ENCODE measurements at regions not wholly inside any gene's neighbourhood (a gene's known extent, or its start where the extent isn't known, plus 50 kb on each side); places are given as distances from the start of the nearest gene placed in this dataset.

- Histone ChIP-seq H3K36me3 (no peaks in the 10 kb centered on the region), H3K4me3 (no peak overlapping the region)
Measured at GRCh38 chr3:176193032-176193730, 1004.1 kb downstream of the TBL1XR1 start.

GRCh38 chr3:176190755-176191154 lies 1006.5 kb downstream of the TBL1XR1 start:
- H3K4me1 ChIP-seq: no peaks in the 10 kb centered on the region
- DNase-seq: no peak
- H3K27me3 ChIP-seq: no peaks in the 10 kb centered on the region
- no peaks in the 10 kb centered on the region for H3K36me3 ChIP-seq
- H3K9me3 ChIP-seq: no peaks in the 10 kb centered on the region
- no peak overlapping the region for H3K27ac ChIP-seq
- H3K4me3 ChIP-seq: no peak overlapping the region
- TF ChIP-seq CTCF (IDR thresholded peaks at IDR 0.05) (no peak), POLR2A (IDR thresholded peaks at IDR 0.05) (no peak)

More at GRCh38 chr3:176193032-176193730, 1004.1 kb downstream of the TBL1XR1 start:
- Histone ChIP-seq H3K27ac (no peak overlapping the region), H3K4me1 (no peaks in the 10 kb centered on the region), H3K9me3 (no peaks in the 10 kb centered on the region), H3K27me3 (no peaks in the 10 kb centered on the region)
- no peak for DNase-seq
- TF ChIP-seq POLR2A (IDR thresholded peaks at IDR 0.05) (no peak), CTCF (IDR thresholded peaks at IDR 0.05) (no peak)

- no peak for DNase-seq
- H3K4me1 ChIP-seq: no peaks in the 10 kb centered on the region
- H3K4me3 ChIP-seq: no peak overlapping the region
- no peaks in the 10 kb centered on the region for H3K27me3 ChIP-seq
- H3K36me3 ChIP-seq: no peaks in the 10 kb centered on the region
- no peak overlapping the region for H3K27ac ChIP-seq
- H3K9me3 ChIP-seq: no peaks in the 10 kb centered on the region
- TF ChIP-seq CTCF (IDR thresholded peaks at IDR 0.05) (no peak), POLR2A (IDR thresholded peaks at IDR 0.05) (no peak)
Measured at GRCh38 chr3:176183181-176183580, 1014.1 kb downstream of the TBL1XR1 start.

- H3K4me1 ChIP-seq: no peaks in the 10 kb centered on the region
- H3K36me3 ChIP-seq: no peaks in the 10 kb centered on the region
- TF ChIP-seq CTCF (IDR thresholded peaks at IDR 0.05) (no peak), POLR2A (IDR thresholded peaks at IDR 0.05) (no peak)
- no peak overlapping the region for H3K4me3 ChIP-seq
- H3K27me3 ChIP-seq: no peaks in the 10 kb centered on the region
- H3K9me3 ChIP-seq: no peaks in the 10 kb centered on the region
- no peak overlapping the region for H3K27ac ChIP-seq
- DNase-seq: no peak
Measured at GRCh38 chr3:176174060-176174459, 1023.2 kb downstream of the TBL1XR1 start.

- Histone ChIP-seq H3K4me1 (no peaks in the 10 kb centered on the region), H3K27me3 (no peaks in the 10 kb centered on the region), H3K36me3 (no peaks in the 10 kb centered on the region), H3K4me3 (no peak overlapping the region), H3K27ac (no peak overlapping the region), H3K9me3 (no peaks in the 10 kb centered on the region)
- TF ChIP-seq POLR2A (IDR thresholded peaks at IDR 0.05): no peak
- TF ChIP-seq CTCF (IDR thresholded peaks at IDR 0.05): no peak
- DNase-seq: no peak
Measured at GRCh38 chr3:176172492-176172891, 1024.8 kb downstream of the TBL1XR1 start.

- H3K9me3 ChIP-seq: no peaks in the 10 kb centered on the region
- DNase-seq: no peak
- H3K27ac ChIP-seq: no peak overlapping the region
- no peaks in the 10 kb centered on the region for H3K27me3 ChIP-seq
- no peaks in the 10 kb centered on the region for H3K36me3 ChIP-seq
- no peaks in the 10 kb centered on the region for H3K4me1 ChIP-seq
- no peak overlapping the region for H3K4me3 ChIP-seq
- TF ChIP-seq CTCF (IDR thresholded peaks at IDR 0.05) (no peak), POLR2A (IDR thresholded peaks at IDR 0.05) (no peak)
Measured at GRCh38 chr3:176167272-176167671, 1030.0 kb downstream of the TBL1XR1 start.

All from Peyer's patch (tissue), 4 donors.